ENCODE measurements at regions not wholly inside any gene's neighbourhood (a gene's known extent, or its start where the extent isn't known, plus 50 kb on each side); places are given as distances from the start of the nearest gene placed in this dataset.

DNA sequence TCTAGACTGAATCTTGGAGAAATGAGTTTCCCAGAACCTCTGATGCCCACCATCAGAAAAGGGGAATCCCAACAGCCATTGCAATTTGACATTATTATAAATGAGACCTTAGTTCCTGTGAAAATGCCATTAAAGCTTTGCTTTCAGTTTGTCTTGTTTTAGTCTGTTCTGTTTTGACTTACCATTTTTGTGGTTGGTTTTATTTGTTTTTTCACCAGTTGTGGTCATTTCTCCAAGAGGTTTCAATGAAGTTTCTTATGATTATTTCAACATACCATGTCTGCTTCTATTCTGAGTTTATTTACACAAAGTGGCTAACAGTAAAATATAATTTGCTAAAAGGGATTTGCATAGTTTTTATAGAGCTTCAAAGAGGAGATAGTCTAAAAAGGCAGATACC, 175.0 kb upstream of the MCTP2 start:
- DNase-seq (ENCODE audit: low spot score): no peak

DNA sequence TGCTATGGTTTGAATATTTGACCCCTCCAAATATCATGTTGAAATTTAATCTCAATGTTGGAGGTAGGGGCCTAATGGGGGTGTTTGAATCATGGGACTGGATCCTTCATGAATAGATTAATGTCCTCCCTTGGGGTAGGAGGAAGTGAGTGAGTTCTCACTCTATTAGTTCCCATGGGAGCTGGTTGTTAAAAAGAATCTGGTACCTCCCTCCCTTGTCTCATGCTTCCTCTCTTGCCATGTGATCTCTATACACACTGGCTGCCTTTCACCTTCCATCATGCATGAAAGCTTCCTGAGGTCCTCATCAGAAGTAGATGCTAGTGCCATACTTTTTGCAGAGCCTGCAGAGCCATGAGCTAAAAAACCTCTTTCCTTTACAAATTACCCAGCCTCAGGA, 177.7 kb upstream of the MCTP2 start:
- no peak for DNase-seq (ENCODE audit: low spot score)

DNA sequence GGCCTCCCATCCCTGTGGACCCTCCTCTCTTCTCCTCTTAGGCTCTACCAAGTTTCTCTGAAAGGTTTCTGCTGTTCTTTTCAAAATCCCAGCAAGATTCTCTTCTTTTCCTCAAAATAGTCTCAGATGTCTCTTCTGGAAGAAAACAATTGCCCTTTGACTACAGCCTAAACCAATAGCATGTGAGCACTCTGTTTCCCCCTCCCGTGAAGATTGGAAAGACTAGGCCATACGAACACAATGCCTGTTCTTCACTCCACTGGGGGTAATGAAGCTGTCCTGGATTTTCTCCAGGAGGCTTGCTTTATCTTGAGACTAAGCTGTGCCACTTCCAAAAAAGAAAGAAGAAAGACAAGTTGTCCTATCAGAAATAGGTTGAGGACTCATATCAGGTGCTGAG, 178.7 kb upstream of the MCTP2 start:
- no peak for DNase-seq (ENCODE audit: low spot score)

DNA sequence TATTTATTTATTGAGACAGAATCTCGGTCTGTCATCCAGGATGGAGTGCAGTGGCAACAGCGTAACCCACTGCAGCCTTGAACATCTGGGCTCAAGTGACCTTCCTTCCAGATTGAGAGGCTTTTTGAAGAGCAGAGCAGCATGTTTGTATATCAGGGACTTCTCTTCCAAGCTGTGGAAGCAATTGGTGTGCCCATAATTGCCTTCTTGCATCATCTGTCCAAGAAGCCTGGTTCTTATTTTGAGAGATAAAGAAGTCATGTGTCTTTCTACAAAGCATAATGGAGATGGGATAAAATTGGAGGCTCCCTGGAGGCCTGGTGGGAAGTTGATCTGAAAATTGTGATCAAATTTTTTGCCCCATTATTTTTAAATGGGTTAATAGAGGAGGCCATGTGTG, 183.8 kb upstream of the MCTP2 start:
- no peak for DNase-seq (ENCODE audit: low spot score)

DNA sequence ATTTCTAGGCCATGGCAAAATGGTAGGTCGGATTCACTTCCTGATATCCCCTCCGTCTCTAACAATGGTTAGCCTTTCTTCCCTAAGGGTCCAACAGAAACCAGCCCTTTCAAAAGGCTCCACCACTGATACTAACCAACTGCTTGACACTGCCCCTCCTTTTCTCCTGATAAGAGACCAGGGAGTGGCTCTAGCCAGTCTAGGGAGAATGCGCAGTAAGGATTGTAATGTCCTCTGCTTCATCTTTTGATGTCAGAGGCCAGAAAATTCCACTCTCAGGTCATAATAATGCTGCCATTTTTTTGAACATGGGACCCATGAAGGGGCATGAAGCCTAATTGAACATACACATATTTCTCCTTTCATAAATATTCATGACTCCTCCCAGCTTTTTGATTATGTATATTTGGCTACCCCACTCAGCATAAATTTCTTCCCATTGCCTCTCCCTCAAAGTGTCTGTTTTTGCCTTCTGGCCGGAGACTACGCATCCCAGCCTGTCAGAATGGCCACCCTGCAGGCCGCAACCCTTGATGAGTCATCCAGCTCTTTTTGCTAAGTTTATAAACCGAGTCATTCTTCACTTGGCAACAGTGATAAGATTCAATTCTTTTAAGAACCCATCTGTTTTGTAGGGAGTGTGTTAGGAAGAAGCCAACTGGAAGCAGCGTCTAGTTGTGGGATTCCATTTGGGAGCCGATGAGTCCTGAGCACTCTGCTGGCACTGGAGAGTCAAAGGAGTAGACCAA, 189.0 kb upstream of the MCTP2 start:
- no peak for DNase-seq (ENCODE audit: low spot score)

DNA sequence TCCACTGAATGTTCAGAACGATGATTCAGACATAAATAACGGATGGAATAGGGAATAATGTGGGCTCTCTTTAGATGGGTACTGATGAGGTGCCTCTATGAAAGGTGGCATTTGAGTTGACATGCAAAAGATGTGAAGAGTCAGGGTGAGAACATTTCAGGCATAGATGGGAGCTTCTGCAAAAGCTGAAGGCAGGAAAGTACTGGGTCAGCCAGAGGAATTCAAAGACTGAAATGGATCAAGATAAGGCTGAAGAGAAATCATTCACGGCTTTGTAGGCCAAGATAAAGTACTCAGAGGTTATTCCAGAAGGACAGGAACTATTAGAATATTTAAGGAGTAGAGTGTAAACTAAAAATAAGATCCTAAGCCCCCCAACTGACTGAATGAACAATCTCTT, 189.6 kb upstream of the MCTP2 start:
- DNase-seq (ENCODE audit: low spot score): no peak

DNA sequence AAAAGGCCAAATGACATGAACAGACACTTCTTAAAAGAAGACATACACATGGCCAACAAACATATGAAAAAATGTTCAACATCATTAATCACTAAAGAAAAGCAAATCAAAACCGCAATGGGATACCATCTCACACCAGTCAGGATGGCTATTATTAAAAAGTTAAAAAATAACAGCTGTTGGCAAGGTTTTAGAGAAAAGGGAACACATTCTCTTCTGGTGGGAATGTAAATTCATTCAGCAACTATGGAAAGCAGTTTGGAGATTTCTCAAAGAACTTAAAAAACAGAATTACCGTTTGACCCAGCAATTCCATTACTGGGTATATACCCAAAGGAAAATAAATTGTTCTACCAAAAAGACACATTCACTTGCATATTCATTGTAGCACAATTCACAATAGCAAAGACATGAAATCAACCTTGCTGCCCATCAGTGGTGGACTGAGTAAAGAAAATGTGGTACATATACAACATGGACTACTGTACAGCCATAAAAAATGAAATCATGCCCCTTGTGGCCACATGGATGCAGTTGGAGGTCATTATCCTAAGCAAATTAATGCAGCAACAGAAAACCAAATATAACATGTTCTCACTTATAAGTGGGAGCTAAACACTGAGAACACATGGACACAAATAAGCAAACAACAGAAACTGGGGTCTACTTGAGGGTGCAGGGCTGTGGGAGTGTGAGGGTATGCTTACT, 190.7 kb upstream of the MCTP2 start:
- DNase-seq (ENCODE audit: low spot score): no peak

DNA sequence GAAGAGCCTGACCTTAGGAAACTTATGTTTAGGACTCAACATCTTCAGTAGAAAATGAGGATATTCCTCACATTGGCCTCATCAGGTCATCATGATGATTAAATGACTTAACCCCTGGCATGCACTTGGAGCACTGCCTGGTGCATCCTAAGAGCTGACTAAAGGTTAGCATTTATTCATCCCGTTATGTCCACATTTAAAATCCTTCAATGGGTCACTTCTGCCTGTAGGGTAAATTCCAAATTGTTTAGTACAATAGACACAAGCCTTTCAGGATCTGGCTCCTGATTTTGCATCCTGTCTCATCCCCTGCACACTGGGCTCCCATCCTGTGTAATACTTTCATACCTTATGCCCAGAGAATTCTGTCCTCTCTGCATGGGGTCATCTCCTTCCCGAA, 195.2 kb upstream of the MCTP2 start:
- DNase-seq (ENCODE audit: low spot score): no peak

DNA sequence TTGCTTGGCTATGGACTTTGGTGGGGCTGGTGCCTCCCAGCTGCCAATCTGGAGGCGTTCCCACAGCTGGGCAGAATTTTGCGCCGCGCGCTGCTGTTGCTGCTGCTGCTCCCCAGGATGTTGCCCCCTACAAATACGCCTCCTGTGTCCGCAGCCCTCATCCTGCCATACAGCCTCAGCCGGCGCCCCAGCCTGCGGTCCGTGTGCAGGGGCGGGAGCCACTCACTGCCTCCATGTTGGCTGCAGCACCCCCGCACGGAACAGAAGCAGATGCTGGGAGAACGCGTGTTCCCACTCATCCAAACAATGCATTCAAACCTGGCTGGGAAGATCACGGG, 197.7 kb upstream of the MCTP2 start:
- DNase-seq (ENCODE audit: low spot score): no peak

DNA sequence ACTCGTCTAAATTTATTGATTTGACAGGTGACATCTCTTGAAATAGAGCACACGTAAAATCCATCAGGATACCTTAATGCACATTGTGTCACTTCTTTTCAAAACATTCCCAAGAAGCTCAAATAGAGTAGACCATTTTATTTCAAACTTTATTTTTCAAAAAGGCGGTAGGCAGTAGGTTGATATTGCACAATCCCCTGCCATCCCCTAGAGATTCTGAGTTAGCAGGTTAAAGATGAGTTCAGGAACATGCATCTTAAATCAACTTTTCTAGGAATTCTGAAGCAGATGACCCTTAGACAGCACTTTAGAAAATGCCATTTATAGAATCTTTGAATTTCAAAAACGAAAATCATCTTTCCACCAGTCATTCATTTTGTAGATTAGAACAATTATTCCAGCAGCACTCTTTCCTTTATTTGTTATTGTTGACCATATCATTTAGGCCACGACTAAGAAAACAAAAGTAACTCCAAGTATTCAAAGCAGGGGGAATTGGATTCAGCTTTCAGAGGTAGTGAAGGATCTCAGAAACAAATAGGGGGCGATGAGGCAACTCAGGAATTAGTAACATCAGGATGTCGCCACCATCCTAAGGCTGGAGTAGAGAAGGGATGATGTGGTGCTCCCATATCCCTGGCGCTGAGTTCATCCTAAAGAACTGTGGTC, 198.2 kb upstream of the MCTP2 start:
- DNase-seq (ENCODE audit: low spot score): no peak

DNA sequence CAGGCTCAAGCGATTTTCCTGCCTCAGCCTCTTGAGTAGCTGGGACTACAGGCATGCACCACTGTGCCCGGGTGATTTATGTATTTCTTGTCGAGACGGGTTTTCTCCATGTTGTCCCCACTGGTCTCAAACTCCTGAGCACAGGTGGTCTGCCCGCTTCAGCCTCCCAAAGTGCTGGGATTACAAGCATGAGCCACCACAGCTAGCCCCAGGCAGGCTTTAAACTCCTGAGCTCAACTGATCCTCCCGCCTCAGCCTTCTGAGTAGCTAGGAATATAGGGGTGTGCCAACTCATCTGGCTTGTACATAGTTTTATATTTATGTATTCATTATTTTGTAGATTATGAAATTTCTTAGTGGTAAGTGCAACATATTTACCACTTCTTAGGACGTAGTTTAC, 198.8 kb upstream of the MCTP2 start:
- DNase-seq (ENCODE audit: low spot score): no peak

DNA sequence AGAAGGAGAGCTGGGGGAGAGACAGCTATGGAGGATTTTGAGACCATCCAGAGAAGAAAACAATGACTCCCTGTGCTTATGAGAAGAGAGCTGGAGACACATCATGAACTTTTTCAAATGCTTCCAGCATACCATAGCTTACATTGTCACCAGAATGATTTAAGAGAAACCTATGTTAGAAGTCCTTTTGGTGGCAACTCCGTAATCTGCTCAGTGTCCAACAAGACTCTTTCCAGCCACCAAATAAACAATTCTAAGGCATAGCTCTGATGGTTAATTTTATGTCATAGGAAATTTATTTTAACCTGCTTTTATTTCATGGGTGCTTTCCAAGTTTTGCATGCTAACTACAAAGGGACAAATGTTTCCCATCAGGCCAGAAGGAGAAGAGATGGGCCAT, 200.3 kb upstream of the MCTP2 start:
- no peak for DNase-seq (ENCODE audit: low spot score)

DNA sequence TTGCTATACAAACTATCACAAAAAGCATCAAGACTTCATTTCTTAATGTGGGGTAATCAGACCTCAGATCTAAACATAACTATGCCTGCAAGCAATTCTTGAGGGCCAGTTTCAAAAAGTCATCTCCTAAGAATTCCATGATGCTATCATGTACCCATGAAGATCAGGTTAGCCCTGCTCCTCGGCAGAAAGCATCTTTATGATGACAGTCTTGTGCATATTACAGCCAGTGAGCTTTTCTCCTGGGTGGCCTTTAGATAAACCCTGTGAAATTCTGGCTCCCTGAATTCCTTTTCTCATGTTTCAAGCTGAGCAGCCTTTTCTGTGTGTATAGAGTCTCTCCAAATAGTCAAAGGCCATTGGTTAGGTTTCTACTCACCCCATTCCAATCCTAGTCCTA, 201.9 kb upstream of the MCTP2 start:
- DNase-seq (ENCODE audit: low spot score): no peak

DNA sequence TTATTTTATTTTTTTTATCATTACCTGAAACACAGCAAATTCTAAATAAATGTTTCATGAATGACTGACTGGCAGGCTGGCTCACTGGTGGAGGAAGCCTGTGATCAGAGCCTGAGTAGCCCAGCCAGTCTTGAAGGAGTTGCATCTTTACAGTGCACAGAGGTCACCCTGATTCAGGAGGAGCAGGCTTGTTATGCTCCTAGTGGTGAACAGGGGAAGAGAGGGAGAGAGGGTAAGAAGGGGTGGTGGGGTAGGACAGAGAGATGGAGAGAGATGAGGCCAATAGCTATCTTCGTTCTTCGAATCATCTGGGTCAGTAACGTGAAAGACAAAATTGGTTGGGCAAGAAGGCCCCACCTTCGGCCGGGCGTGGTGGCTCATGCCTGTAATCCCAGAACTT, 202.6 kb upstream of the MCTP2 start:
- no peak for DNase-seq (ENCODE audit: low spot score)

DNA sequence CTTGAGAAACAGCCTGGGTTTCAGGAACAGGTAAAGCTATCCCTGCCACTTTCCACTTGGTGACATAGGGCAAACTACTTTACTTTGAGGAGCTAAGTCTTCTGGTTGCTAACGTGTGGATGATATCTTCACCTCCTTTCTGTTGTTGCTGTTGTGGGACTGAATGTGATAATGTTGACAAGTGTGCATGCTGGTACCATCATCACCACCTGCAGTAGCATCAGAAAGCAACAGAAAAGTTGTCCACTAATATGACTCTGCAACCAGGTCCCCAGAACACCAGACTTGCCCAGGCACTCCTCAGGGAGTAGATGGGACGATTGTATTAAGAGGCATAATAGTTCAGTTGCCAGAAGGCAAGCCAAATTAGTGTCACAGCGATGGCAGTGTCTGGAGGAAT, 203.2 kb upstream of the MCTP2 start:
- DNase-seq (ENCODE audit: low spot score): no peak

DNA sequence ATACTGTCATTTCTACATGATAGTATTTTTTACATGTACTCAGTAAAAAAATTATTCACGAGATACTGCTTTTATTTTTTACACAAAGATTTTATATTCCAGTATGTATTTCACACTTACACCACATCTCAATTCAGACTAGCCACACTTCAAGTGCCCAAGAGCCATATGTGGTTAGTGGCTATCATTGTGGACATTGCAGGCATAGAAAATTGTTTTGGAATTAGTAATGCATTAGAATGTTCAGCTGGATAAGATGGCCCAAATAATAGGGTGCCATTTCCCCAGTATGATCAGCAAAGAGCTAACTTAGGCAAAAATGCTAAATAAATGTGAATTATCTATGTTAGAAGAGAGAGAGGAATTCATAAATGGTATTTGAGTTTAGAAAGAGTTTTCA, 203.8 kb upstream of the MCTP2 start:
- DNase-seq (ENCODE audit: low spot score): no peak

DNA sequence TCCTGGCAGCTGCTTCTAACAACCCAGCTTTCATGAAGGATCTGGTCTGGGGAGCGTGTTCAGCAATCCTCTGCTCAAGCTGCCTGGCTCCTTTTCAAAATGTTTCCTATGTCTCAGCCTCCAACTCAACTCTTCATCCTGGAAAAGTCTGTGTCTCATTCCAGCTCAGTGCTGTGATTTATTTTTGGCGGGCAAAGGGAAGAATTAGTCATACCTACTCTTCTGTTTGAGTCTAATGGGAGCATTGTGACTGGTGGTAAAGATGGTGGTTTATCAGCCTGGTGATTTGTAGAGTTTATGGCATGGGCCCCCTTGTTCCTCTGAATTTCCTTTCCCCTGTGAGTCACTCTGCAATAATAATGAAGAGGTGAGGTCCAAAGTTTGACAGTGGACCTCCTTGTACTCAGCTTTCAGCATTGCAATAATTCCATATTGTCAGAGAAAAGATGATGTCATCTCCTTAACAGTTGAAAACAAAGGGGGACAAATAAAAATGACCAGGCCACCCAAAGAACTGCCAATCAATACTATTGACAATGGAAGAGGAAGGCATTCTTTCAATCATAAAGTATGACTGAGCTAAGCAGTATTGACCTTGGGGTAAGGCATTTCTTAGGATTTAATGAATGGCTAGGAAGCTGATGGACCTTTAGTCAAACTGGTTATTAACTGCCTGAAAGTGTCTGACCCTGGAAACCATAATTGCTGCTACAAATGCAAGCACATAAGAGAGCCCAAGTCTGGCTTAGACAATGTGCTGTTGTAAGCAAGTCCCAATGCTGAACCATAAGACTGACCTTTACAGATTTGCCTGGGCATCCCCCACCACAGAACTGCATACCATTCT, 204.7 kb upstream of the MCTP2 start:
- DNase-seq (ENCODE audit: low spot score): no peak

DNA sequence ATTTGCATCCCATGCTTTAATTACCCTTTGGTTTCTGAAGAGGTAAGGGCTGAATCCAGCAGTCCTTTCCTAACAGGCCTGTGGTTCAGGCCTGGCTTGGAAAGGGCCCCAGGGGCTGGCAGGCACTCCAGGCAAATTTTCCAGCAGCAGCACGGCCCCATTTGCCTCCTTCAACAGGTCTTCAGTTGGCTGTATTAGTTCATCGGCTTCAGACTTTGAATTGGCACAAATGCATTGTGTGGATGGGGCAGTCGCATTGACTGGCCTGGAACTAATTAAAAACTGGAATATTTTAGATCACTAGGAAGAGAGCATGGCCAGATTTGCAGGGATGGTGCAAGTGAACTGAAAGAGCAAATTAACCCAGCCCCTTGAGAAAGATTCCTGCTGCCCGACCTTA, 207.8 kb upstream of the MCTP2 start:
- DNase-seq (ENCODE audit: low spot score): peak; percentile 56

DNA sequence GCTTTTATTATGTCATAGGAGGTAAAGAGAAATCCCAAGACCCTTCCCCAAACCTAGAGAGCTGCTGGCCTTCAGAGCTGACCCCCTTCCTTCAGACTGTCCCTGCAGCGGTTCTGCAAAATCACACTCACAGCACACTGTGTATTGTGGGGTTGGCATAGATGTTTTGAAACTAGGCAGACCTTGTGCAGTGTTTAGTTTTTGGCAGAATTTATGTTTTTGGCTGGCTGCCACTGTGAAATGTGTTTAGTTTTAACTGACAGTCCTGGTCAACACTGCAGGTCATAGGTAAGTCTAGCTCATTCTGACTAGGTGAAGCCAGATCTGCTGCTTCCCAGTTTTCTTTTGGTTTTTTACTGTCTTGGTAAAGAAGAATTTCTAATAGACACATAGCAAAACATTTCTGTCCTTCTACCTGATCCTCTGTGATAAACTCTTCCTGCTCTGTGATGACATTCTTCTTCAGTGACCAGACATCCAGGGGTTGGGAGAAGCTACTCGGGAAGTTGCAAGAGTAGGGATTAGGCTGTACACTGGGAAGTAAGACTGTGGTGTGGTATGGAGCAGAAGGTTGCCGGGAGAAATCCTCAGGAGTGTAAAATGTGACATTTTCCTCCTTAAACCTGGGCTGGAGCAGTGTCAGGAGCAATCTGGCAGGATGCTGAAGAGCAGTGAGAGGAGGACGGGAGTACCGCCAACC, 209.6 kb upstream of the MCTP2 start:
- no peak for DNase-seq (ENCODE audit: low spot score)

DNA sequence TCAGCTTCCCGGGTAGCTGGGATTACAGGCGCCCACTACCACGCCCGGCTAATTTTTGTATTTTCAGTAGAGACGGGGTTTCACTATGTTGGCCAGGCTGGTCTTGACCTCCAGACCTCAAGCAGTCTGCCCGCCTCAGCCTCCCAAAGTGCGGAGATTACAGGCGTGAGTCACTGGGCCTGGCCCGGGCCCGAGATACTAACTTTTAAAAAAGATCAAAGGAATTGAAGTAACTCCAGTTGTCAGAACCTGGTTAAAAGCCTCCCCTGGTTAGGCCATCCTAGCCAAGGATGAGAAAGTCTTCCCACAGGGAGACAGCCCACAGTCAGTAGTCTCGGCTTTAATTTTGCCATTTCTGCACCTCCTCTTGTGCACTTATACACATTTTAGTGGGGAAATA, 212.3 kb upstream of the MCTP2 start:
- no peak for DNase-seq (ENCODE audit: low spot score)

DNA sequence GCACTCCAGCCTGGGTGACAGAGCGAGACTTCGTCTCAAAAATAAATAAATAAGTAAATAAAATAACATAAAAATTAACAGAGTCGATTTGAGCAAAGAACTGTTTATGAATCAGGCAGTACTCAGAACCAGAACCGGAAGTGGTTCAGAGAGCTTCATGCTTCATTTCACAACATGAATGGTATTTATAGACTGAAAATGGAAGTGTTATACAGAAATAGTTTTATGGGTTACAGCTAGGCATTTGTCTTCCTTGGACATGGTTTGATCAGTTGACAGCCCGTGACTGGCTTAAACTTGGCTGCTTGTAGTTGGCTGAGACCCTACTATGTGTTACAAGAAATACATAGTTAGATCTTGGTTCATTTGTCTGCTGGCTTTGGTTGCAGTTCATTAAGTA, 216.0 kb upstream of the MCTP2 start:
- no peak for DNase-seq (ENCODE audit: low spot score)

All from putamen (tissue), 1 donor.